HEK293 (cell line): ENCODE measurements at regions not wholly inside any gene's neighbourhood (a gene's known extent, or its start where the extent isn't known, plus 50 kb on each side); places are given as distances from the start of the nearest gene placed in this dataset.

Source experiments
- CTCF ChIA-PET: fragments of 350-600 bp; formaldehyde crosslinking; extraction: SDS; loops from one replicate; lab custom pipeline; 2021; ENCODE audit warnings: antibody characterized with exemption; lab: Yijun Ruan, JAX
- POLR2A ChIA-PET: fragments of 300-600 bp; formaldehyde crosslinking; extraction: SDS; loops from one replicate; lab custom pipeline; 2020; ENCODE audit warnings: antibody characterized with exemption, inconsistent platforms; lab: Yijun Ruan, JAX
- H3K27ac ChIP-seq: fragments of 200-500 bp; sonication (Bioruptor generic); 2 replicates; pipeline ENCODE4 v1.5.1; 2014; ENCODE audit warnings: low read depth, low read length, control low read depth, inconsistent platforms; ENCODE audit errors: extremely low read depth
- H3K36me3 ChIP-seq, 2 experiments: fragments of 200-500 bp in 1 of 2; sonication (Bioruptor generic) in 1 of 2; 1 replicate in 1 of 2; 2 replicates in 1 of 2; pipeline ENCODE4 v1.5.1; 2014 to 2017; ENCODE audit warnings: inconsistent platforms in 2 of 2, low read length in 2 of 2; ENCODE audit not compliant: control insufficient read depth in 2 of 2, insufficient read depth in 1 of 2
- H3K4me1 ChIP-seq: fragments of 200-500 bp; sonication (Bioruptor generic); 2 replicates; pipeline ENCODE4 v1.5.1; 2014; ENCODE audit warnings: mild to moderate bottlenecking, low read length, inconsistent platforms; ENCODE audit not compliant: control insufficient read depth, insufficient read depth
- H3K4me3 ChIP-seq: 2 replicates; pipeline ENCODE4 v1.5.1; 2011; ENCODE audit warnings: low read depth, mild to moderate bottlenecking, control low read depth, low read length, moderate library complexity
- H3K9me3 ChIP-seq: fragments of 200-500 bp; sonication (Bioruptor generic); 2 replicates; pipeline ENCODE4 v1.5.1; 2014; ENCODE audit warnings: low read depth, low read length, inconsistent platforms; ENCODE audit not compliant: control insufficient read depth, insufficient read depth
- BCL11A ChIP-seq: fragments of 450-650 bp; formaldehyde crosslinking; IDR thresholded peaks from 2 replicates; pipeline ENCODE4 v1.5.1; 2016; ENCODE audit warnings: low read depth, missing biosample characterization, missing genetic modification characterization
- BCL11B ChIP-seq: fragments of 450-650 bp; formaldehyde crosslinking; IDR thresholded peaks from 2 replicates; pipeline ENCODE4 v1.5.1; 2016; ENCODE audit warnings: low read depth, missing biosample characterization, missing genetic modification characterization
- IKZF3 ChIP-seq: fragments of 450-650 bp; IDR thresholded peaks from 2 replicates; pipeline ENCODE4 v1.5.0; 2018; ENCODE audit warnings: missing biosample characterization, mild to moderate bottlenecking, missing genetic modification characterization, moderate library complexity
- INSM2 ChIP-seq: fragments of 450-650 bp; formaldehyde crosslinking; IDR thresholded peaks from 2 replicates; pipeline ENCODE4 v1.5.1; 2016; ENCODE audit warnings: missing biosample characterization, missing genetic modification characterization
- KLF7 ChIP-seq: fragments of 450-650 bp; formaldehyde crosslinking; IDR thresholded peaks from 2 replicates; pipeline ENCODE4 v1.5.1; 2016; ENCODE audit warnings: missing biosample characterization, missing genetic modification characterization, borderline replicate concordance
- OVOL3 ChIP-seq: fragments of 450-650 bp; formaldehyde crosslinking; IDR thresholded peaks from 2 replicates; pipeline ENCODE4 v1.5.1; 2016; ENCODE audit warnings: missing biosample characterization, missing genetic modification characterization
- SETDB1 ChIP-seq: IDR thresholded peaks from one replicate; pipeline ENCODE4 v1.6.1; 2017; ENCODE audit warnings: mild to moderate bottlenecking, low read length, moderate library complexity, mixed read lengths; ENCODE audit not compliant: insufficient read length
- SP3 ChIP-seq: fragments of 450-650 bp; formaldehyde crosslinking; IDR thresholded peaks from 2 replicates; pipeline ENCODE4 v1.5.1; 2016; ENCODE audit warnings: missing biosample characterization, missing genetic modification characterization
- TSHZ1 ChIP-seq: fragments of 450-650 bp; formaldehyde crosslinking; IDR thresholded peaks from 2 replicates; pipeline ENCODE4 v1.5.1; 2016; ENCODE audit warnings: missing biosample characterization, missing genetic modification characterization, borderline replicate concordance
- YY1 ChIP-seq: fragments of 450-650 bp; formaldehyde crosslinking; IDR thresholded peaks from 2 replicates; pipeline ENCODE4 v1.5.1; 2018; ENCODE audit warnings: missing biosample characterization, missing genetic modification characterization
- ZBTB48 ChIP-seq: fragments of 450-650 bp; formaldehyde crosslinking; IDR thresholded peaks from 2 replicates; pipeline ENCODE4 v1.5.1; 2016; ENCODE audit warnings: missing biosample characterization, missing genetic modification characterization
- ZBTB7A ChIP-seq: fragments of 450-650 bp; formaldehyde crosslinking; IDR thresholded peaks from 2 replicates; pipeline ENCODE4 v1.5.1; 2016; ENCODE audit warnings: low read depth, missing biosample characterization, missing genetic modification characterization
- ZNF157 ChIP-seq: fragments of 450-650 bp; formaldehyde crosslinking; IDR thresholded peaks from 2 replicates; pipeline ENCODE4 v1.5.1; 2016; ENCODE audit warnings: missing biosample characterization, missing genetic modification characterization
- ZNF16 ChIP-seq: fragments of 450-650 bp; formaldehyde crosslinking; IDR thresholded peaks from 2 replicates; pipeline ENCODE4 v1.5.1; 2016; ENCODE audit warnings: low read depth, missing biosample characterization, missing genetic modification characterization
- ZNF18 ChIP-seq: fragments of 450-650 bp; formaldehyde crosslinking; IDR thresholded peaks from 2 replicates; pipeline ENCODE4 v1.5.1; 2016; ENCODE audit warnings: missing biosample characterization, missing genetic modification characterization
- ZNF221 ChIP-seq: fragments of 450-650 bp; formaldehyde crosslinking; IDR thresholded peaks from 2 replicates; pipeline ENCODE4 v1.5.1; 2017; ENCODE audit warnings: missing biosample characterization, missing genetic modification characterization, borderline replicate concordance
- ZNF26 ChIP-seq: fragments of 450-650 bp; formaldehyde crosslinking; IDR thresholded peaks from 2 replicates; pipeline ENCODE4 v1.5.1; 2016; ENCODE audit warnings: missing biosample characterization, missing genetic modification characterization
- ZNF280C ChIP-seq: fragments of 450-650 bp; formaldehyde crosslinking; IDR thresholded peaks from 2 replicates; pipeline ENCODE4 v1.5.1; 2016; ENCODE audit warnings: missing biosample characterization, missing genetic modification characterization
- ZNF335 ChIP-seq: fragments of 450-650 bp; formaldehyde crosslinking; conservative IDR thresholded peaks from 2 replicates; pipeline ENCODE4 v1.5.1; 2016; ENCODE audit warnings: missing biosample characterization, missing genetic modification characterization
- ZNF350 ChIP-seq: fragments of 450-650 bp; formaldehyde crosslinking; IDR thresholded peaks from 2 replicates; pipeline ENCODE4 v1.5.0; 2017; ENCODE audit warnings: missing biosample characterization, mild to moderate bottlenecking, missing genetic modification characterization
- ZNF473 ChIP-seq: fragments of 450-650 bp; formaldehyde crosslinking; IDR thresholded peaks from 2 replicates; pipeline ENCODE4 v1.5.1; 2017; ENCODE audit warnings: missing biosample characterization, missing genetic modification characterization
- ZNF629 ChIP-seq: fragments of 450-650 bp; formaldehyde crosslinking; IDR thresholded peaks from 2 replicates; pipeline ENCODE4 v1.5.1; 2017; ENCODE audit warnings: missing biosample characterization, missing genetic modification characterization
- ZNF654 ChIP-seq: fragments of 450-650 bp; formaldehyde crosslinking; IDR thresholded peaks from 2 replicates; pipeline ENCODE4 v1.5.1; 2016; ENCODE audit warnings: low read depth, missing biosample characterization, missing genetic modification characterization
- ZNF677 ChIP-seq: fragments of 450-650 bp; IDR thresholded peaks from 2 replicates; pipeline ENCODE4 v1.5.0; 2018; ENCODE audit warnings: missing biosample characterization, mild to moderate bottlenecking, missing genetic modification characterization, moderate library complexity
- ZNF701 ChIP-seq: fragments of 450-650 bp; formaldehyde crosslinking; IDR thresholded peaks from 2 replicates; pipeline ENCODE4 v1.5.1; 2016; ENCODE audit warnings: missing biosample characterization, missing genetic modification characterization
- ZNF704 ChIP-seq: fragments of 450-650 bp; formaldehyde crosslinking; IDR thresholded peaks from 2 replicates; pipeline ENCODE4 v1.5.1; 2016; ENCODE audit warnings: missing biosample characterization, missing genetic modification characterization

- H3K36me3 ChIP-seq: no peaks in the 10 kb centered on the region
- no peak overlapping the region for H3K4me3 ChIP-seq
- H3K9me3 ChIP-seq: no peaks in the 10 kb centered on the region
- H3K4me1 ChIP-seq: no peaks in the 10 kb centered on the region
- no peak overlapping the region for H3K27ac ChIP-seq
- ChIA-PET POLR2A (no interaction called here), CTCF (no interaction called here)
- TF ChIP-seq BCL11A (tag by site-specific recombination) (no peak), SP3 (tag by site-specific recombination) (no peak), ZNF677 (tag by site-specific recombination) (no peak), ZBTB7A (no peak), ZNF350 (tag by site-specific recombination) (no peak), ZNF280C (tag by site-specific recombination) (no peak), SETDB1 (no peak), BCL11B (tag by site-specific recombination) (no peak), OVOL3 (tag by site-specific recombination) (no peak), IKZF3 (tag by site-specific recombination) (no peak), ZNF157 (no peak), TSHZ1 (tag by site-specific recombination) (no peak), ZNF654 (tag by site-specific recombination) (no peak), ZNF16 (no peak), KLF7 (tag by site-specific recombination) (no peak), ZNF701 (tag by site-specific recombination) (no peak), ZNF221 (no peak), YY1 (no peak), ZNF629 (no peak)
- TF ChIP-seq, all 188 proteins: peak for 0
These were observed 1375.9 kb upstream of the RAG2 start for GRCh38 chr11:37973941-37974340.

- H3K27ac ChIP-seq: no peak overlapping the region
- no peaks in the 10 kb centered on the region for H3K36me3 ChIP-seq
- ChIA-PET CTCF (no interaction called here), POLR2A (no interaction called here)
- H3K4me3 ChIP-seq: no peak overlapping the region
- H3K9me3 ChIP-seq: no peaks in the 10 kb centered on the region
- no peaks in the 10 kb centered on the region for H3K4me1 ChIP-seq
- TF ChIP-seq ZNF473: no peak
- TF ChIP-seq ZBTB48 (tag by site-specific recombination): no peak
- TF ChIP-seq ZNF704 (tag by site-specific recombination): no peak
- no peak for TF ChIP-seq ZNF335 (tag by site-specific recombination)
- TF ChIP-seq ZNF26 (tag by site-specific recombination): no peak
- no peak for TF ChIP-seq ZNF18 (tag by site-specific recombination)
- no peak for TF ChIP-seq INSM2
These were observed 1374.7 kb upstream of the RAG2 start for GRCh38 chr11:37972691-37973090.
